Activated naive CD4-positive, alpha-beta T cell treated with anti-CD3 and anti-CD28 coated beads, Interleukin-2, amount 50 U/mL, for 24 hours (primary cell): ENCODE measurements at regions not wholly inside any gene's neighbourhood (a gene's known extent, or its start where the extent isn't known, plus 50 kb on each side); places are given as distances from the start of the nearest gene placed in this dataset.

Source experiments
- H3K27ac Mint-ChIP-seq: one replicate; pipeline ENCODE4 v1.8.0; 2021; ENCODE audit warnings: mild to moderate bottlenecking, mixed read lengths
- H3K27me3 Mint-ChIP-seq: one replicate; pipeline ENCODE4 v1.8.0; 2021; ENCODE audit warnings: mixed read lengths
- H3K36me3 Mint-ChIP-seq: one replicate; pipeline ENCODE4 v1.8.0; 2021; ENCODE audit warnings: mixed read lengths
- H3K4me1 Mint-ChIP-seq: one replicate; pipeline ENCODE4 v1.8.0; 2021; ENCODE audit warnings: mixed read lengths
- H3K4me3 Mint-ChIP-seq: one replicate; pipeline ENCODE4 v1.8.0; 2021; ENCODE audit warnings: mild to moderate bottlenecking, mixed read lengths
- H3K9me3 Mint-ChIP-seq: one replicate; pipeline ENCODE4 v1.8.0; 2021; ENCODE audit warnings: mixed read lengths

DNA sequence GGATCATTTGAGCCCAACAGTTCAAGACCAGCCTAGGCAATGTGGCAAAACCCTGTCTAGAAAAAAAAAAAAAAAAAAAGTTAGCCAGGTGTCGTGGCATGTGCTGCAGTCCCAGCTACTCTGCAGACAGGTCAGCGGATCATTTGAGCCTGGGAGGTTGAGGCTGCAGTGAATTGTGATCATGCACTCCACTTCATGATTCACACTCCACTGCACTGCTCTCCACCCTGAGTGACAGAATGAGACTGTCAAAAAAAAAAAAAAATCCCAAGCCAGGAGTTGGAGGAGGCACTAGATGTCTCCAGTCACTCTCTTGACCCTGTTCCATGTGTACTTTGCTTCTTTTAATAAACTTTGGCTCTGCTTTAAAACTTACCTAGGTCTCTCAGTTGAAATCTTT is 51.0 kb upstream of the OLFM3 start:
- Mint-ChIP-seq H3K9me3 (no peaks in the 10 kb centered on the region), H3K4me1 (no peaks in the 10 kb centered on the region), H3K36me3 (no peaks in the 10 kb centered on the region), H3K27me3 (no peaks in the 10 kb centered on the region), H3K27ac (no peak overlapping the region), H3K4me3 (no peak overlapping the region)
